GM10266 (cell line): ENCODE measurements at regions not wholly inside any gene's neighbourhood (a gene's known extent, or its start where the extent isn't known, plus 50 kb on each side); places are given as distances from the start of the nearest gene placed in this dataset.
A peak's percentile ranks its signal among the peaks of the same experiment; 100 is the strongest.

Source experiments
- DNase-seq: peaks from one replicate; pipeline ENCODE4 v3.0.0; 2012; ENCODE audit errors: extremely low spot score
- TF ChIP-seq, protein P1 (sequence below): IDR thresholded peaks from 2 replicates; pipeline ENCODE4 v1.5.1; 2012; ENCODE audit warnings: mild to moderate bottlenecking, low read depth; ENCODE audit not compliant: control insufficient read depth, insufficient read depth; ENCODE audit errors: missing control alignments

DNA sequence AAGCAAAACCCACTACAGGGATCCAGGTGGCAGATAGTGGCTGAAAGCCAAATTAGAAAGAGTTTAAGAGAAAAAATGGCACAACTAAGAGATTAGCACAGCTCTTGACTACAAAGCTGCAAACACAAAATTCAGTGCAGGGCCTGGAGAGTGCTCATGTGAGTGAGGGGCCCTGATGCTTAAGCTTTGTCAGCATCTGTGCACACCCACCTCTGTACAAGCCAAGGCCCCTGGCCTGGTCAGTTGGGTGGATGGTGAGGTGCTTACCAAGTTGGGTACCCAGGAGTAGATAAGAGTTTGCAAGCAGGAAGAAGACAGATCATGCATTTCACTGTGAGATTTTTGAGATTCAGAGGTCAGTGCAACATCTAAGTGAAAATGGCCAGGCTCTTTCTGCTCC lies 62.7 kb upstream of the ATP1B1 start:
- TF ChIP-seq, protein P1, sequence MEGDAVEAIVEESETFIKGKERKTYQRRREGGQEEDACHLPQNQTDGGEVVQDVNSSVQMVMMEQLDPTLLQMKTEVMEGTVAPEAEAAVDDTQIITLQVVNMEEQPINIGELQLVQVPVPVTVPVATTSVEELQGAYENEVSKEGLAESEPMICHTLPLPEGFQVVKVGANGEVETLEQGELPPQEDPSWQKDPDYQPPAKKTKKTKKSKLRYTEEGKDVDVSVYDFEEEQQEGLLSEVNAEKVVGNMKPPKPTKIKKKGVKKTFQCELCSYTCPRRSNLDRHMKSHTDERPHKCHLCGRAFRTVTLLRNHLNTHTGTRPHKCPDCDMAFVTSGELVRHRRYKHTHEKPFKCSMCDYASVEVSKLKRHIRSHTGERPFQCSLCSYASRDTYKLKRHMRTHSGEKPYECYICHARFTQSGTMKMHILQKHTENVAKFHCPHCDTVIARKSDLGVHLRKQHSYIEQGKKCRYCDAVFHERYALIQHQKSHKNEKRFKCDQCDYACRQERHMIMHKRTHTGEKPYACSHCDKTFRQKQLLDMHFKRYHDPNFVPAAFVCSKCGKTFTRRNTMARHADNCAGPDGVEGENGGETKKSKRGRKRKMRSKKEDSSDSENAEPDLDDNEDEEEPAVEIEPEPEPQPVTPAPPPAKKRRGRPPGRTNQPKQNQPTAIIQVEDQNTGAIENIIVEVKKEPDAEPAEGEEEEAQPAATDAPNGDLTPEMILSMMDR, result no peak
- DNase-seq, result no peak

- DNase-seq, result peak; percentile 38
- TF ChIP-seq, protein P1, result no peak
Observed at GRCh38 chr1:169044296-169044695, 62.2 kb upstream of the ATP1B1 start.

GRCh38 chr1:169044971-169045370 lies 61.5 kb upstream of the ATP1B1 start:
- DNase-seq, result no peak

GRCh38 chr1:169046671-169047070 lies 59.8 kb upstream of the ATP1B1 start:
- TF ChIP-seq, protein P1, result no peak
- DNase-seq, result no peak

More at GRCh38 chr1:169044971-169045370, 61.5 kb upstream of the ATP1B1 start:
- TF ChIP-seq, protein P1, result no peak

DNA sequence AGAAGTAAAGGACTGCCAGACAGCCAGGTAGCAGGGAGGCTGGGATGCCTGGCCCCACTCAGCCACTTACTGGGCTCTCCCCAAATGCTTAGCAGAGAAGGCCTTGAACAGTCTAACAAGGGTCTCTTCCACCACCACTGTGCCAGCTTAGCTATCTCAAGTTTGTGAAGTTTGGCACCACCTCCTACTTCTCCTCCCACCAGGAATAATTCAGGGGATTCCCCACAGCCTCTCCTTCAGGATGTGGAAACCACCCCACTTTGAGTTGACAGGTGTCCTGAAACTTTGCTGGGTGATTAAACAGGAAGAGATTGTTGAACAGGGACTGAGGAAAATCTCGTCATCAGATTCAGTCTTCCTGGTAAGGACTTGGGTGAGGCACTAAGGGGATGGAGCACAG lies 59.4 kb upstream of the ATP1B1 start:
- TF ChIP-seq, protein P1, result no peak
- DNase-seq, result no peak

GRCh38 chr1:169048043-169048442 lies 58.4 kb upstream of the ATP1B1 start:
- no peak for DNase-seq
- TF ChIP-seq, protein P1, result no peak

- DNase-seq, result peak; percentile 29
- TF ChIP-seq, protein P1, result no peak
Observed at GRCh38 chr1:169049258-169049938, 57.1 kb upstream of the ATP1B1 start.
